Stomach (tissue), 8 donors: ENCODE measurements at regions not wholly inside any gene's neighbourhood (a gene's known extent, or its start where the extent isn't known, plus 50 kb on each side); places are given as distances from the start of the nearest gene placed in this dataset.

ENCODE experiments used
- DNase-seq, 2 donors: peaks; one replicate each; pipeline versions ENCODE4 v3.0.0 to v3.0.0-alpha.2; 2013 to 2019
- H3K27ac ChIP-seq, 5 donors: fragments of 200-600 bp in 4 of 5; sonication (generic) in 4 of 5; one replicate each; pipeline ENCODE4 v1.5.1; 2013 to 2019; ENCODE audit warnings: mild to moderate bottlenecking in 1 of 5, moderate library complexity in 1 of 5
- H3K27me3 ChIP-seq, 3 donors: fragments of 200-600 bp; sonication (generic); one replicate each; pipeline ENCODE4 v1.5.1; 2017 to 2019; ENCODE audit warnings: mixed run types in 1 of 3
- H3K36me3 ChIP-seq, 4 donors: fragments of 200-600 bp; sonication (generic); 1 replicate in 3 of 4; 2 replicates in 1 of 4; pipeline ENCODE4 v1.5.1; 2016 to 2019
- H3K4me1 ChIP-seq, 4 donors: fragments of 200-600 bp; sonication (generic); one replicate each; pipeline ENCODE4 v1.5.1; 2016 to 2019
- H3K4me3 ChIP-seq, 4 donors: fragments of 200-600 bp; sonication (generic) in 3 of 4; one replicate each; pipeline ENCODE4 v1.5.1; 2016 to 2019; ENCODE audit warnings: mild to moderate bottlenecking in 1 of 4
- H3K9me3 ChIP-seq, 4 donors: fragments of 200-600 bp; sonication (generic); one replicate each; pipeline ENCODE4 v1.5.1; 2016 to 2019
- EP300 ChIP-seq: sonication (generic); formaldehyde crosslinking; IDR thresholded peaks from one replicate; pipeline ENCODE4 v1.6.1; 2017; ENCODE audit warnings: antibody characterized with exemption
- POLR2A ChIP-seq, 4 donors: fragments of 450-650 bp; IDR thresholded peaks; one replicate each; pipeline ENCODE4 v1.6.1; 2016; ENCODE audit warnings: antibody characterized with exemption in 4 of 4, control low read depth in 2 of 4, mild to moderate bottlenecking in 1 of 4, moderate library complexity in 1 of 4
- POLR2AphosphoS5 ChIP-seq, 3 donors: sonication (generic); formaldehyde crosslinking; IDR thresholded peaks; one replicate each; pipeline ENCODE4 v1.6.1; 2016; ENCODE audit warnings: antibody characterized with exemption in 3 of 3
- WGBS, 5 donors: extraction: QIAGEN DNeasy Blood & Tissue Kit in 3 of 5; methylation state at CpG; one replicate each; pipeline versions ENCODE4 v1.1.5 to v1.1.7; 2013 to 2018; 5-methylcytosine and 5-hydroxymethylcytosine counted together
- intact Hi-C: fragments of 100-400 bp; cut with DNase I; formaldehyde crosslinking; loops from one replicate; pipeline ENCODE4 v1.15.1; 2023; ENCODE audit warnings: low total_unique reads
- TF ChIP-seq, protein P1 (sequence below), 7 experiments: fragments of 450-650 bp in 4 of 7; fragments of 200-600 bp in 3 of 7; sonication (generic) in 3 of 7; IDR thresholded peaks; one replicate each; pipeline ENCODE4 v1.5.1; 2016 to 2019; ENCODE audit warnings: antibody characterized with exemption in 7 of 7, control low read depth in 2 of 7, mild to moderate bottlenecking in 1 of 7
- donor health status: healthy with polysubstance abuse.
- donor health status: Bipolar disorder and iron deficiency.
- donor health status: healthy.

DNA sequence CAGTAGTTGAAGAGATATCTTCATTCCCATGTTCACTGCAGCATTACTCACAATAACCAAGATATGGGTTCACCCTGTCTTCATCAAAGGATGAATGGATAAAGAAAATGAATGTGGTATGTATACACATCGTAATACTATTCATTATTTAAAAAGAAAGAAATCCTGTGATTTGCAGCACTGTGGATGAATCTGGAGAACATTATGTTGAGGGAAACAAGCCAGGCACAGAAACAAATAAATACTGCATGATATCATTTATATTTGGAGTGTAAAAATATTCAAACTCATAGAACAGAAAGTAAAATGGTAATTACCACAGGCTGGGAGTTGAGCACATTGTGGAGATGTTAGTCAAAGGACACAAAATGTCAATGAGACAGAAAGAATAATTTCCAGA lies 977.2 kb downstream of the AMY1C start:
- H3K36me3 ChIP-seq = no peaks in the 10 kb centered on the region
- no peak for TF ChIP-seq EP300
- DNase-seq = no peak
- 50 to 72% (median 62%) methylated on average over 1 of the region's 1 CpG for WGBS, 5 donors
- H3K27me3 ChIP-seq = no peaks in the 10 kb centered on the region
- H3K27ac ChIP-seq = no peak overlapping the region
- peaks cover 0 to 5% (median 3%) of the 10 kb centered on the region in 4 donors for H3K9me3 ChIP-seq
- H3K4me3 ChIP-seq = no peak overlapping the region
- no peaks in the 10 kb centered on the region for H3K4me1 ChIP-seq
- intact Hi-C loops = no loop called here

DNA sequence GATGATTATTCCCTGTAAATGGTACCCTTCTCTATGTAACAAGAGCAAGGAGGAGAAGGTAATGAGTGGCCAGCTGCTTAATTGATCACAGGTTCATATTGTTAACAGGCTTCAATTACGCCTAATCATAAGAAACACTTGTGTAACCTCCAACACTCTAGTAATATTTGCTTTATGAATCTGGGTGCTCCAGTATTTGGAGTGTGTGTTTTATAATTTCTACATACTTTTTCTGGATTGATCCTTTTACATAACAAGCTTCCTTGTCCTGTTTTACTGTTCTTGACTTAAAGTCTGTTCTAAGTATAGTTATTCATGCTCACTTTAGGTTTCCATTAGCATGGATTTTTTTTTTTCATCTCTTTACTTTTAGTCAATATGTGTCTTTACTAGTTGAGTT lies 984.2 kb downstream of the AMY1C start:
- TF ChIP-seq EP300 = no peak
- H3K4me3 ChIP-seq = no peak overlapping the region
- no peaks in the 10 kb centered on the region for H3K27me3 ChIP-seq
- H3K27ac ChIP-seq = no peak overlapping the region
- intact Hi-C loops = no loop called here
- peaks cover 0 to 5% (median 0%) of the 10 kb centered on the region in 4 donors for H3K9me3 ChIP-seq
- no peaks in the 10 kb centered on the region for H3K36me3 ChIP-seq
- no peak for DNase-seq
- H3K4me1 ChIP-seq = no peaks in the 10 kb centered on the region
- WGBS, 5 donors = 82 to 100% (median 89%) methylated on average over 1 of the region's 1 CpG

DNA sequence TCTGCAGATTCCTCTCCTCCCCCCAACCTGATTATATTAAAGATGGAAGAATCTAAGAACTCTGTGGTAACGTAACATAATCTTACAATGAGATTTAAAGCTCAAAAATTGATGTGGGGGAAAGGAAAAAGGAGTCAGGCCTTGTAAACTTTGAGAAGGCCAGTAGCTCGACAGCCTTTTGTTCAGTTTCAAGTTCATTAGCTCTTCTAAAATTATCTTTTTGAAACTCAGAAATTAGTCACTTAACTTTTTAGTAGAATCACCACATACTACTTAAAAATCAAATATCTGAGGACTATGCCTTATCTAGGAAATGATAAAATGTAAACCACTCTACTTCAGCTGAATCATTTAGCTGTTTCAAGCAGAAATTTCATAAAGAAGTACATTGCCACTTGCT lies 996.2 kb downstream of the AMY1C start:
- no peak overlapping the region for H3K27ac ChIP-seq
- WGBS, 5 donors = 31 to 52% (median 44%) methylated on average over 2 of the region's 2 CpGs
- intact Hi-C loops = no loop called here
- no peaks in the 10 kb centered on the region for H3K9me3 ChIP-seq
- no peak for DNase-seq
- no peaks in the 10 kb centered on the region for H3K36me3 ChIP-seq
- H3K4me3 ChIP-seq = no peak overlapping the region
- no peaks in the 10 kb centered on the region for H3K4me1 ChIP-seq
- no peaks in the 10 kb centered on the region for H3K27me3 ChIP-seq
- TF ChIP-seq POLR2AphosphoS5 (IDR thresholded peaks at IDR 0.05) (no peak), EP300 (no peak), POLR2A (IDR thresholded peaks at IDR 0.05) (no peak)
- TF ChIP-seq, protein P1, sequence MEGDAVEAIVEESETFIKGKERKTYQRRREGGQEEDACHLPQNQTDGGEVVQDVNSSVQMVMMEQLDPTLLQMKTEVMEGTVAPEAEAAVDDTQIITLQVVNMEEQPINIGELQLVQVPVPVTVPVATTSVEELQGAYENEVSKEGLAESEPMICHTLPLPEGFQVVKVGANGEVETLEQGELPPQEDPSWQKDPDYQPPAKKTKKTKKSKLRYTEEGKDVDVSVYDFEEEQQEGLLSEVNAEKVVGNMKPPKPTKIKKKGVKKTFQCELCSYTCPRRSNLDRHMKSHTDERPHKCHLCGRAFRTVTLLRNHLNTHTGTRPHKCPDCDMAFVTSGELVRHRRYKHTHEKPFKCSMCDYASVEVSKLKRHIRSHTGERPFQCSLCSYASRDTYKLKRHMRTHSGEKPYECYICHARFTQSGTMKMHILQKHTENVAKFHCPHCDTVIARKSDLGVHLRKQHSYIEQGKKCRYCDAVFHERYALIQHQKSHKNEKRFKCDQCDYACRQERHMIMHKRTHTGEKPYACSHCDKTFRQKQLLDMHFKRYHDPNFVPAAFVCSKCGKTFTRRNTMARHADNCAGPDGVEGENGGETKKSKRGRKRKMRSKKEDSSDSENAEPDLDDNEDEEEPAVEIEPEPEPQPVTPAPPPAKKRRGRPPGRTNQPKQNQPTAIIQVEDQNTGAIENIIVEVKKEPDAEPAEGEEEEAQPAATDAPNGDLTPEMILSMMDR (IDR thresholded peaks at IDR 0.05) = no peak

DNA sequence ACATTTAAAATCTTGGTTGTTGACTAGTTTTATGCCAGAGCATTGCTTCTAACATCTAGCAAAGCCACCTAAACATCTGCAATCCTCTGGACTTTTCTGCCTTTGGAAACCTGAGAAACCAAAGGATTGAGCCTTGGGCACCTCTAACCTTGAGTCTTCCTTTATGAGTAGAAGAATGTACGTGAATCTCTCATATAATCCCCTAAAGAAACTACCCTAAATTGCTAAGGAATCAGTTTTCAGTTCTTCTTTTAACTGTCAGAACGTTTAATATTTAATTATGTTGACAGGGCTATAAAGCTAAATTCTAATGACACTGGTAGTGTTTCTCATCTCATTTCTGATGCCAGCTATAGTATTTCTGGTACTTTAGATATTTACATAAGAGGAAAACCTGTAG lies 997.3 kb downstream of the AMY1C start:
- Histone ChIP-seq H3K4me3 (no peak overlapping the region), H3K36me3 (no peaks in the 10 kb centered on the region), H3K27me3 (no peaks in the 10 kb centered on the region), H3K4me1 (no peaks in the 10 kb centered on the region), H3K9me3 (no peaks in the 10 kb centered on the region), H3K27ac (no peak overlapping the region)
- intact Hi-C loops = no loop called here
- TF ChIP-seq EP300 = no peak
- TF ChIP-seq POLR2AphosphoS5 (IDR thresholded peaks at IDR 0.05) = no peak
- TF ChIP-seq POLR2A (IDR thresholded peaks at IDR 0.05) = no peak
- TF ChIP-seq, protein P1 (IDR thresholded peaks at IDR 0.05) = no peak
- WGBS, 5 donors = 41 to 53% (median 45%) methylated on average over 2 of the region's 2 CpGs
- no peak for DNase-seq

DNA sequence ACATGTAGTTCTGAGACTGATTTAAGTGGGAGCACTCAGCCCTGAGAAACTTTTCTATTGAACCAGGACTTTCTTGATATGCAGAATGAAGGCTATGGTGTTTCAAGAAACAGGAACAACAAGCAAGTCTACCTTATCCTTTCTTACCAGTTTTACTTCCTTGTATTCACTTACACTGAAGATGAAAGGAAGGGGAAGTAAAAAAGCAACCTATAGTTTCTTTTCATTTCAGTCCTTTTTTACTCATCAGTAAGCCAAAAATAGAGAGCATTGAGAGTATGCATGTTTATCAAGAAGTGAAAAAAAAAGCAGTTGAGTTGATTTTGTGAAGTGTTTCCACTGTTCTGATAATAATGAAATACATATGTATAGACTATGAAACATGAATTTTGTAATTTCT lies 1010.3 kb downstream of the AMY1C start:
- no peak for TF ChIP-seq EP300
- TF ChIP-seq POLR2A (IDR thresholded peaks at IDR 0.05) = no peak
- TF ChIP-seq, protein P1 (IDR thresholded peaks at IDR 0.05) = no peak
- no peak for TF ChIP-seq POLR2AphosphoS5 (IDR thresholded peaks at IDR 0.05)
- intact Hi-C loops = no loop called here
- no peaks in the 10 kb centered on the region for H3K36me3 ChIP-seq

More for the DNA sequence above, 1010.3 kb downstream of the AMY1C start:
- Histone ChIP-seq H3K4me1 (no peaks in the 10 kb centered on the region), H3K27me3 (no peaks in the 10 kb centered on the region), H3K9me3 (no peaks in the 10 kb centered on the region), H3K27ac (no peak overlapping the region), H3K4me3 (no peak overlapping the region)
- peak in 1 of 2 donors; percentile 3 for DNase-seq
